Peyer's patch (tissue), 4 donors: ENCODE measurements at regions not wholly inside any gene's neighbourhood (a gene's known extent, or its start where the extent isn't known, plus 50 kb on each side); places are given as distances from the start of the nearest gene placed in this dataset.

Source experiments
- POLR2A ChIP-seq, 2 donors: fragments of 450-650 bp; IDR thresholded peaks; one replicate each; pipeline ENCODE4 v1.5.1; 2017; ENCODE audit warnings: antibody characterized with exemption in 2 of 2, mild to moderate bottlenecking in 2 of 2, moderate library complexity in 2 of 2
- TF ChIP-seq, protein P1 (sequence below), 6 experiments: fragments of 450-650 bp in 4 of 6; fragments of 200-600 bp in 2 of 6; sonication (generic) in 1 of 6; IDR thresholded peaks; one replicate each; pipeline ENCODE4 v1.5.1; 2017 to 2019; ENCODE audit warnings: antibody characterized with exemption in 6 of 6, mild to moderate bottlenecking in 3 of 6, moderate library complexity in 1 of 6

- TF ChIP-seq, protein P1, sequence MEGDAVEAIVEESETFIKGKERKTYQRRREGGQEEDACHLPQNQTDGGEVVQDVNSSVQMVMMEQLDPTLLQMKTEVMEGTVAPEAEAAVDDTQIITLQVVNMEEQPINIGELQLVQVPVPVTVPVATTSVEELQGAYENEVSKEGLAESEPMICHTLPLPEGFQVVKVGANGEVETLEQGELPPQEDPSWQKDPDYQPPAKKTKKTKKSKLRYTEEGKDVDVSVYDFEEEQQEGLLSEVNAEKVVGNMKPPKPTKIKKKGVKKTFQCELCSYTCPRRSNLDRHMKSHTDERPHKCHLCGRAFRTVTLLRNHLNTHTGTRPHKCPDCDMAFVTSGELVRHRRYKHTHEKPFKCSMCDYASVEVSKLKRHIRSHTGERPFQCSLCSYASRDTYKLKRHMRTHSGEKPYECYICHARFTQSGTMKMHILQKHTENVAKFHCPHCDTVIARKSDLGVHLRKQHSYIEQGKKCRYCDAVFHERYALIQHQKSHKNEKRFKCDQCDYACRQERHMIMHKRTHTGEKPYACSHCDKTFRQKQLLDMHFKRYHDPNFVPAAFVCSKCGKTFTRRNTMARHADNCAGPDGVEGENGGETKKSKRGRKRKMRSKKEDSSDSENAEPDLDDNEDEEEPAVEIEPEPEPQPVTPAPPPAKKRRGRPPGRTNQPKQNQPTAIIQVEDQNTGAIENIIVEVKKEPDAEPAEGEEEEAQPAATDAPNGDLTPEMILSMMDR (IDR thresholded peaks at IDR 0.05) = peak in 2 of 6 experiments; percentile 22 to 33
- no peak for TF ChIP-seq POLR2A (IDR thresholded peaks at IDR 0.05)
Measured at GRCh38 chr7:52168085-52168484, 851.5 kb upstream of the COBL start.
